HL-60 (cell line): ENCODE measurements at regions not wholly inside any gene's neighbourhood (a gene's known extent, or its start where the extent isn't known, plus 50 kb on each side); places are given as distances from the start of the nearest gene placed in this dataset.

ENCODE experiments used
- CTCF ChIP-seq: IDR thresholded peaks from one replicate; pipeline ENCODE4 v1.5.1; 2011; ENCODE audit warnings: low read length, control low read depth, inconsistent platforms; ENCODE audit not compliant: insufficient read depth
- POLR2AphosphoS5 ChIP-seq: IDR thresholded peaks from 2 replicates; pipeline ENCODE4 v1.6.1; 2012; ENCODE audit warnings: low read depth
- REST ChIP-seq: IDR thresholded peaks from 2 replicates; pipeline ENCODE4 v1.6.1; 2012; ENCODE audit warnings: low read depth; ENCODE audit not compliant: insufficient replicate concordance
- SPI1 ChIP-seq: IDR thresholded peaks from 2 replicates; pipeline ENCODE4 v1.6.1; 2012; ENCODE audit warnings: low read depth, mild to moderate bottlenecking, borderline replicate concordance

- TF ChIP-seq CTCF (no peak), POLR2AphosphoS5 (no peak), REST (no peak), SPI1 (no peak)
Measured at GRCh38 chr1:170284016-170284415, 138.3 kb downstream of the NTMT2 start.
